PFSK-1 (cell line): ENCODE measurements at regions not wholly inside any gene's neighbourhood (a gene's known extent, or its start where the extent isn't known, plus 50 kb on each side); places are given as distances from the start of the nearest gene placed in this dataset.

Source experiments
- FOXP2 ChIP-seq: optimal IDR thresholded peaks from 2 replicates; pipeline ENCODE3; 2011; ENCODE audit warnings: borderline replicate concordance, control low read depth, inconsistent platforms; ENCODE audit not compliant: insufficient read depth; ENCODE audit errors: extremely low read length, extremely low read depth
- POLR2AphosphoS5 ChIP-seq: IDR thresholded peaks from 2 replicates; pipeline ENCODE4 v1.6.1; 2012; ENCODE audit warnings: low read depth, mild to moderate bottlenecking, control low read depth, low read length, moderate library complexity
- SIN3A ChIP-seq: IDR thresholded peaks from 2 replicates; pipeline ENCODE4 v1.6.1; 2012; ENCODE audit warnings: mild to moderate bottlenecking, low read length, moderate library complexity, borderline replicate concordance; ENCODE audit not compliant: insufficient read depth
- TAF1 ChIP-seq: IDR thresholded peaks from 2 replicates; pipeline ENCODE4 v1.6.1; 2012; ENCODE audit warnings: low read length, control low read depth, borderline replicate concordance; ENCODE audit not compliant: insufficient read depth
- TF ChIP-seq, protein P1 (sequence below), 2 experiments: IDR thresholded peaks; 2 replicates each; pipeline versions ENCODE4 v1.6.1 to v1.8.0; 2011 to 2012; ENCODE audit warnings: low read depth in 2 of 2, low read length in 2 of 2, control low read depth in 1 of 2, inconsistent platforms in 1 of 2, mild to moderate bottlenecking in 1 of 2, moderate library complexity in 1 of 2; ENCODE audit not compliant: insufficient read depth in 1 of 2

DNA sequence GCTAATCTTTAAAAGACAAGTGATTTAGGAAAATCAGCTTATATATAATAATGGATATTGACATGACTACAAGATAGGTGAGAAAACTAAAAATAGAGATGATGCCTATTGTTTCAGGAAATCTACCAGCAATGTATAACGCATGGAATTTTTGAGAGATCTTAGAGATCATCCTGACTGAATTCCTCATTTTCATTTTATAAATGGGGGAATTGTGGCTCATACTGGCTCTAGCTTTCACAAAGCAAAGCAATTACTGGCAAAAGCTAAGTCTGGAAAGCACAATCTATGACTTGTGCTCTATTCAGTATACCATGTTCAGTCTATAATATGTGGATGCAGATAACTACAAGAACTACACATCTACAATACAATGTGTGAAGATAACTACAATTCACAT is 51.9 kb upstream of the FANCL start:
- no peak for TF ChIP-seq POLR2AphosphoS5
- TF ChIP-seq, protein P1, sequence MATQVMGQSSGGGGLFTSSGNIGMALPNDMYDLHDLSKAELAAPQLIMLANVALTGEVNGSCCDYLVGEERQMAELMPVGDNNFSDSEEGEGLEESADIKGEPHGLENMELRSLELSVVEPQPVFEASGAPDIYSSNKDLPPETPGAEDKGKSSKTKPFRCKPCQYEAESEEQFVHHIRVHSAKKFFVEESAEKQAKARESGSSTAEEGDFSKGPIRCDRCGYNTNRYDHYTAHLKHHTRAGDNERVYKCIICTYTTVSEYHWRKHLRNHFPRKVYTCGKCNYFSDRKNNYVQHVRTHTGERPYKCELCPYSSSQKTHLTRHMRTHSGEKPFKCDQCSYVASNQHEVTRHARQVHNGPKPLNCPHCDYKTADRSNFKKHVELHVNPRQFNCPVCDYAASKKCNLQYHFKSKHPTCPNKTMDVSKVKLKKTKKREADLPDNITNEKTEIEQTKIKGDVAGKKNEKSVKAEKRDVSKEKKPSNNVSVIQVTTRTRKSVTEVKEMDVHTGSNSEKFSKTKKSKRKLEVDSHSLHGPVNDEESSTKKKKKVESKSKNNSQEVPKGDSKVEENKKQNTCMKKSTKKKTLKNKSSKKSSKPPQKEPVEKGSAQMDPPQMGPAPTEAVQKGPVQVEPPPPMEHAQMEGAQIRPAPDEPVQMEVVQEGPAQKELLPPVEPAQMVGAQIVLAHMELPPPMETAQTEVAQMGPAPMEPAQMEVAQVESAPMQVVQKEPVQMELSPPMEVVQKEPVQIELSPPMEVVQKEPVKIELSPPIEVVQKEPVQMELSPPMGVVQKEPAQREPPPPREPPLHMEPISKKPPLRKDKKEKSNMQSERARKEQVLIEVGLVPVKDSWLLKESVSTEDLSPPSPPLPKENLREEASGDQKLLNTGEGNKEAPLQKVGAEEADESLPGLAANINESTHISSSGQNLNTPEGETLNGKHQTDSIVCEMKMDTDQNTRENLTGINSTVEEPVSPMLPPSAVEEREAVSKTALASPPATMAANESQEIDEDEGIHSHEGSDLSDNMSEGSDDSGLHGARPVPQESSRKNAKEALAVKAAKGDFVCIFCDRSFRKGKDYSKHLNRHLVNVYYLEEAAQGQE (IDR thresholded peaks at IDR 0.05; ENCODE audit: insufficient read depth in 1 of 2, low read depth in 2 of 2, low read length in 2 of 2), result no peak
- TF ChIP-seq FOXP2, result no peak
- no peak for TF ChIP-seq SIN3A
- no peak for TF ChIP-seq TAF1

DNA sequence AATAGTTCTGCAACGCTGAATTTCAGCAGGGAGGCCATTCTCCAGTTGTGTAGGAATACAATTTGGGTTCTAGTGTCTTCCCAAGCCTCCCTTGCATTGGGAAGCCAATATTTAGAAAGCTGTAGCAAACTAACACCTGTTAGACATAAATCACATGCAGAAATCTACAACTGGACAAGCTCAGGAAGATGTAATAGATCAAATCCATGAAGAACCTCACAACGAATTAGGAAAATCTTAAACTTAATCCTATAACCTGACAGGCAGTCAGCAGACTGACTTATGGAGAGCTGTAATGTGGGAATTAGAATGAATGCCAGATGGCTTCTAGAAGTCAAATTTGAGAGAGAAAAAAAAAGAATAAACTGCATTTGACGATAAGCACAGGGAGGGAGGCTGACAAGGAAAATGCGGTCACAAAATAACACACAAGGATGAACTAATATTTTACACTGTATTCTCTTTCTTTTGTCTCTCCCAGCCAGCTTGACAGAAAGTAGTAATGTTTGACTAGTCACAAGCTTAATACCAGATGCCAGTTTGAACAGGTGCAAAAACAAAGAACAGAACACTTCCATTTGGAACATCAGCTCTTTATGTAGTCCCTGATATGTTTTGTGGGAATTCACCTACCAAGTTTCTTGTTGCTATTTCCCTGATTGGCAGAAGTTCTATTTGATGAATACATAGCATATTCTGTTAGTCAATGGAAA is 50.8 kb upstream of the FANCL start:
- TF ChIP-seq, protein P1 (IDR thresholded peaks at IDR 0.05; ENCODE audit: insufficient read depth in 1 of 2, low read depth in 2 of 2, low read length in 2 of 2), result no peak
- TF ChIP-seq TAF1 (no peak), SIN3A (no peak), FOXP2 (no peak), POLR2AphosphoS5 (no peak)
